ENCODE measurements at regions not wholly inside any gene's neighbourhood (a gene's known extent, or its start where the extent isn't known, plus 50 kb on each side); places are given as distances from the start of the nearest gene placed in this dataset.
"Not testable (repeated sequence)": the region's sequence is repeated elsewhere in the genome, so short reads cannot be mapped to it uniquely, and the experiment has no call there.

GRCh38 chr10:62496925-62497324 lies 122.8 kb downstream of the ZNF365 start:
- no peak for DNase-seq (ENCODE audit: low read depth, low spot score)

DNA sequence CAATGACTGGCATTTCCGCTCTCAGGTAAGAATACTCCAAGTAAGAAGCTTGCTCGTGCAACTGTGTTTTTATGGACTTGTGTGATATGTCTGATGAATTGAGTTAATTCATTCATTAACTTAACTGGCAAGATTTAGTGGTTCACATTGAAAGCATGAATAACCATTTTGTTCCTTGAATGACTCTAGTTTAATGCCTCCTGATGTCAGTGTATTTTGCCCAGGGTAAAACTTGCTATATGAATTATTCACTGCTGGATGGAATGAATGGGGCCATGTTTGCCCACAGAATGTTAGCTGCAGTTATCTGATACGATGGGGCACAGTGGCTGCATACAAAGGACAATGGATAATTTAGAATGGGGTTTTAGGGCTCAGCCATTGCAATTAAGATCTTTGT lies 124.1 kb downstream of the ZNF365 start:
- no peak for DNase-seq (ENCODE audit: low read depth, low spot score)

DNA sequence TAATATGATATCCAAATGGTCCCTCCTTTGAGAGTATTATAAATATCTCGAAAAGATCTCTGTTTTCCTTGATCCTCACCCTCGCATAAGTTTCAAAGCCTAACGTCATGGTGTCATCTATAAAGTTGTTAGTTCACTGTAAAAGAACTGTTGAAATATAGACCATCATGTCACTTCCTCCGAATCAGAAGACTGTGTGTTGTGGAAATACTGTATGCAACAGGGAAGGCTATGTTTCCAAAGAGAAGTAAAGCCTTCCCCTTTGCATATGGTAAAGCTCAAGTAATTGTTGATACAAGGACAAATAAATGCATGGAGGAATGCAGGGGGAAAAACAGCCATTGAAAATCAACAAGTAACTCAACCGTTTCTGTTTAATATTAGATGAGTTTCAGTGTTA lies 125.9 kb downstream of the ZNF365 start:
- DNase-seq (ENCODE audit: low read depth, low spot score) = not testable (repeated sequence)

GRCh38 chr10:62501547-62501946 lies 127.4 kb downstream of the ZNF365 start:
- DNase-seq (ENCODE audit: low read depth, low spot score) = no peak

GRCh38 chr10:62502995-62503613 lies 128.9 kb downstream of the ZNF365 start:
- no peak for DNase-seq (ENCODE audit: low read depth, low spot score)

- DNase-seq (ENCODE audit: low read depth, low spot score) = no peak
Observed at GRCh38 chr10:62503872-62504271, 129.7 kb downstream of the ZNF365 start.

DNA sequence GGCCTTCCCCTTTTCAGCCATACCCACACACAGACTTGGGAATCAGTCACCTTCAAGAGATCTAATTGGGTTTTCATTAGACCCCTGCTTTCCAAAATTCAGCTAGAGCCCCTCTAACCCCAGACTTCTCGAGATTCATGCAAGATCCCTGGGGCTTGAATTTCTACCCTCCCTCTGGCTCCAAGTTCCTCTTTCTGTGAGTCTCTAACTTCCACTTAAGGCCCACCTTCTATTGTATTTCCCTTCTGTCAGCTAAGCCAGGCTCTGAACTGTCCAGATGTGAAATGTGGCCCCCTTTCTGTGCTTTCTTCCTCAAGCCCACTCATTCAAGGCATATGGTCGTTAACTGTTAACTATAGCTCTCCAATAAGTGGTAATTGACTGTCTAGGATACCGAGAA lies 132.2 kb downstream of the ZNF365 start:
- no peak for DNase-seq (ENCODE audit: low read depth, low spot score)

DNA sequence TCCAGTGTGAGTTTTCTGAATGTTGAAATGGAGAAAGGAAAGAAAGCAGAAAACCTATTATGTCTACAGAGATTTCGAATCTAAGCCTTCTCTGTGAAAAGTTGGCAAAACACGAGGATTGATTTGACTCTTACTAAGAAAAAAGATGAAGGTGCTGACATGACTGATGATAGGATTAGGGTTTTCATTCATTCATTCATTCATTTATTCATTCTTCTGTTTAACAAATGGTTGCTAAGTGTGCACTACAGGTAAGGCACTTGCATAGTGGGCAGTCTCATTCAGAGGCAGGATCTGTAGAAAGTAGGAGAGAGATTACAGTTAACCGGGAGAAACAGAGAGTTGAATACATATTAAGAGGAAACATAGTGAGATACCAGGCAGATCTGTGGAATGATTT lies 137.1 kb downstream of the ZNF365 start:
- no peak for DNase-seq (ENCODE audit: low read depth, low spot score)

GRCh38 chr10:62511656-62512055 lies 137.5 kb downstream of the ZNF365 start:
- DNase-seq (ENCODE audit: low read depth, low spot score) = no peak

DNA sequence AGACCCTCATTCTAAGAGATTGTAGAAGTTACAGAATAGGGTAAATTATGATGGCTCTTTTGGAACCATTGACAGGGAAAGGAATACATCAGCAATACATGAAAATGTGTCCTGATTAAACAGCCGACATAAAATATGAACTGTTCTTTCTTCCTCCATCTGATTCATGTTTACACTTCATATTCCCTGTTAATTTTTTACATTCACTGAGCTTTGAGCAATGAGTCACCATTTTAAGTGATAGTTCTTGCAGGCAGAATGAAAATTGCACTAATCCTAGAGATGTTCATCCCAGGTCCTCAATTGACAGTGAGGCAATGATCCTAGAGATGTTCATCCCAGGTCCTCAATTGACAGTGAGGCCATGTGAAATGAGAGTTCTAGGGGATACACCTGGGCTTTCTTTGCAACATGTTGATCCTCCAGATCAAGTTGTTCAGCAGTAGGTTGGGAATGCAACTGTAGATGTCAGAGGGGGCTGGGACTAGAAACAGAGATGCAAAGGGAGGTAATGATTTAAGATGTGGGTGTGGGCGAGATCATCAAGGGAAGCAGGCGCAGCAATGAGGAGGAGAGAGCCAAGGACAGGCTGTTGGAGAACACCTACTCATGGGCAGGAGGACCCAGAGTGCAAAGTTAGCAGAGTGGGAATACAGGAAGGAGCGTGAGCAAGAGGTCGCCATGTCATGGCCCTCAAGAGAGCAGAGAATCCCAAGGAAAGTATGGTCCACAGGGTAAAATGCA lies 138.7 kb downstream of the ZNF365 start:
- no peak for DNase-seq (ENCODE audit: low read depth, low spot score)

GRCh38 chr10:62514079-62514693 lies 140.0 kb downstream of the ZNF365 start:
- DNase-seq (ENCODE audit: low read depth, low spot score) = peak; percentile 32

GRCh38 chr10:62517252-62517651 lies 143.1 kb downstream of the ZNF365 start:
- DNase-seq (ENCODE audit: low read depth, low spot score) = no peak

DNA sequence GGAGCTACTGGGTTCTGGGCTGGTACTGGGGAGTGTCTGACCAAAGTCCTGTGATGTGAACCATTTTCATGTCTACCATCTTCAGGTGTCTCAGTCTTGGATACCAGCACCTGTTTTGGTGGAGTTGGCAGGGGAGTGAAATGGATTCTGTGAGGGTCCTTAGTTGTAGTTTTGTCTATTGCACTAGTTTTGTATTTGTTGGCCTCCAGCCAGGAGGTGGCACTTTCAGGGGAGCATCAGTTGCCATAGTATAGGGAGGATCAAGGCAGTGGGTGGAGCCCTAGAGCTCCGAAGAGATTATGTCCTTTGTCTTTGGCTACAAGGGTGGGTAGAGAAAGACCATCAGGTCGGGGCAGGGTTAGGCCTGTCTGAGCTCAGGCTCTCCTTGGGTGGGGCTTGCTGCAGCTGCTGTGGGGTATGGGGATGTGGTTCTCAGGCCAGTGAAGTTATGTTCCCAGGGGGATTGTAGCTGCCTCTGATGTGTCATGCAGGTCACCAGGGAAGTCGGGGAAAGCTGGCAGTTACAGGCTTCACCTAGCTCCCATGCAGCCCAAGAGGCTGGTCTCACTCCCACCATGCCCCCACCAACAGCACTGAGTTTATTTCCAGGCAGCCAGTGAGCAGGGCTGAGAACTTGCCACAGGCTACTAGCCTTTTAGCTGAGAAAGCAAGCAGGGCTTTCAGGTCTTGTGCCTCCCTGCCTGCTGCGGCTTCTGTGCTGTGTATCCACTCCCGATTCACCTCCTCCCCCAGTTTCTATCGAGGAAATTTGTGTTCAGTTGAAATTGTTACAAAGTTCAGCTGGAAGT lies 153.1 kb downstream of the ZNF365 start:
- no peak for DNase-seq (ENCODE audit: low read depth, low spot score)

- DNase-seq (ENCODE audit: low read depth, low spot score) = no peak
Observed at GRCh38 chr10:62528441-62528840, 154.3 kb downstream of the ZNF365 start.

DNA sequence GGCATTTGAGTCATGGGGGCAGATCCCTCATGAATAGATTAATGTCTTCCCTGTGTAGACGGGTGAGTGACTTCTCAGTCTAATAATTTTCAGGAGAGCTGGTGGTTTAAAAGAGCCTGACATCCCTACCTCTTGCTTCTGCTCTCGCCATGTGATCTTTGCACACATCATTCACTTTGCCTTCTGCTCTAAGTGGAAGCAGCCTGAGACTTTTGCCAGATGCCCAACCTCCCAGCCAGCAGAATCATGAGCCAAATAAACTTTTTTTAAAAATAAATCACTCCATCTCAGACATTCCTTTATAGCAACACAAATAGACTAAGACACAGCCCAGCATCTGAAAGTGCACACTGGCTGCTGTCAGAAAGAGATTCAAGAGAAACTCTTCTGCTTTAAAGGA lies 155.2 kb downstream of the ZNF365 start:
- DNase-seq (ENCODE audit: low read depth, low spot score) = no peak

- DNase-seq (ENCODE audit: low read depth, low spot score) = no peak
Observed at GRCh38 chr10:62534031-62534430, 159.9 kb downstream of the ZNF365 start.

DNA sequence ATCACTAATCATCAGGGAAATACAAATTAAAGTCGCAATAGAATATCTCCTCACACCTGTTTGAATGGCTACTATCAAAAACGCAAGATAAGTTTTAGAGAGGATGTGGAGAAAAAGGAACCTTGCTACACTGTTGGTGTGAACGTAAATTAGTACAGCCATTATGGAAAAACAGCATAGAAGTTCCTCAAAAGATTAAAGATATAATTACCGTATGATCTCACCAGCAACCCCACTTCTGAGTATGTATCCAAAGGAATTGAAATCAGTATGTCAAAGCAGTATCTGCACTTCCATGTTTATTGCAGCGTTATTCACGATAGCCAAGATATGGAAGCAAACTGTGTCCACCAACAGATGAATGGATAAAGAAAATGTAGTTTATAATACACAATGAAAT lies 164.4 kb downstream of the ZNF365 start:
- no peak for DNase-seq (ENCODE audit: low read depth, low spot score)

GRCh38 chr10:62540389-62540788 lies 166.2 kb downstream of the ZNF365 start:
- no peak for DNase-seq (ENCODE audit: low read depth, low spot score)

- no peak for DNase-seq (ENCODE audit: low read depth, low spot score)
Observed at GRCh38 chr10:62541811-62542210, 167.6 kb downstream of the ZNF365 start.

GRCh38 chr10:62543571-62544355 lies 169.6 kb downstream of the ZNF365 start:
- DNase-seq (ENCODE audit: low read depth, low spot score) = no peak
